H1 (cell line): ENCODE measurements at regions not wholly inside any gene's neighbourhood (a gene's known extent, or its start where the extent isn't known, plus 50 kb on each side); places are given as distances from the start of the nearest gene placed in this dataset.

Experiments used
- CTCF ChIA-PET: fragments of 300-600 bp; sonication (Branson Sonifier 250); formaldehyde crosslinking; loops from one replicate; lab custom pipeline; 2021; ENCODE audit not compliant: partially characterized antibody; lab: Charles Lee
- POLR2A ChIA-PET: fragments of 300-600 bp; sonication (Branson Sonifier 250); formaldehyde crosslinking; loops from one replicate; lab custom pipeline; 2021; ENCODE audit warnings: inconsistent platforms; ENCODE audit not compliant: partially characterized antibody; lab: Charles Lee
- DNase-seq, 2 experiments: peaks; one replicate each; pipeline versions ENCODE4 v3.0.0 to v3.0.0-alpha.2; 2010 to 2022; ENCODE audit warnings: low spot score in 2 of 2, low read depth in 1 of 2, mixed read lengths in 1 of 2
- FAIRE-seq: peaks from 2 replicates; lab custom pipeline; 2011; peaks lifted over from hg19 to GRCh38; lab: Jason Lieb, UNC
- H2AFZ ChIP-seq: 2 replicates; pipeline ENCODE4 v1.8.1; 2012; ENCODE audit warnings: low read length, inconsistent platforms
- H2AK5ac ChIP-seq: 2 replicates; pipeline ENCODE4 v1.6.1; 2013; ENCODE audit warnings: low read depth, low read length
- H2BK120ac ChIP-seq: replicated peaks from 2 replicates; pipeline ENCODE3; 2013; ENCODE audit warnings: low read depth, low read length, inconsistent platforms
- H2BK12ac ChIP-seq: 2 replicates; pipeline ENCODE4 v1.6.1; 2013; ENCODE audit warnings: low read depth, low read length
- H2BK15ac ChIP-seq: 2 replicates; pipeline ENCODE4 v1.6.1; 2013; ENCODE audit warnings: low read length
- H2BK20ac ChIP-seq: 2 replicates; pipeline ENCODE4 v1.6.1; 2013; ENCODE audit warnings: low read length
- H2BK5ac ChIP-seq: 2 replicates; pipeline ENCODE4 v1.6.1; 2013; ENCODE audit warnings: low read depth, low read length
- H3K14ac ChIP-seq: 2 replicates; pipeline ENCODE4 v1.6.1; 2013; ENCODE audit warnings: inconsistent platforms; ENCODE audit not compliant: insufficient read length
- H3K18ac ChIP-seq: 2 replicates; pipeline ENCODE4 v1.6.1; 2013; ENCODE audit warnings: low read length; ENCODE audit errors: extremely low read depth
- H3K23ac ChIP-seq: 2 replicates; pipeline ENCODE4 v1.6.1; 2013; ENCODE audit warnings: inconsistent platforms; ENCODE audit not compliant: insufficient read length
- H3K23me2 ChIP-seq: 2 replicates; pipeline ENCODE4 v1.6.1; 2013; ENCODE audit warnings: low read depth, low read length
- H3K27ac ChIP-seq: 2 replicates; pipeline ENCODE4 v1.6.1; 2011; ENCODE audit warnings: low read depth, low read length, inconsistent platforms
- H3K27me3 ChIP-seq, 4 experiments: replicated peaks in 1 of 4; 1 replicate in 1 of 4; 2 replicates in 3 of 4; pipeline versions ENCODE4 v1.6.1 to v1.8.1; 2011 to 2013; ENCODE audit warnings: low read length in 3 of 4, mild to moderate bottlenecking in 3 of 4, inconsistent platforms in 2 of 4, mixed read lengths in 2 of 4, moderate library complexity in 1 of 4; ENCODE audit not compliant: control insufficient read depth in 3 of 4, insufficient read depth in 3 of 4; ENCODE audit errors: extremely low read depth in 1 of 4
- H3K36me3 ChIP-seq, 4 experiments: 2 replicates each; pipeline versions ENCODE4 v1.6.1 to v1.8.1; 2011 to 2013; ENCODE audit warnings: mild to moderate bottlenecking in 4 of 4, low read length in 3 of 4, moderate library complexity in 2 of 4, control low read depth in 1 of 4, inconsistent platforms in 1 of 4; ENCODE audit not compliant: insufficient read depth in 4 of 4, control insufficient read depth in 2 of 4
- H3K4ac ChIP-seq: replicated peaks from 2 replicates; pipeline ENCODE3; 2013; ENCODE audit warnings: low read length, low read depth, mixed read lengths, inconsistent platforms; ENCODE audit not compliant: insufficient read length
- H3K4me1 ChIP-seq, 4 experiments: replicated peaks in 1 of 4; 1 replicate in 1 of 4; 2 replicates in 3 of 4; pipeline versions ENCODE4 v1.6.1 to v1.8.1; 2011 to 2013; ENCODE audit warnings: low read length in 3 of 4, inconsistent platforms in 2 of 4, mixed read lengths in 1 of 4; ENCODE audit not compliant: insufficient read depth in 4 of 4, control insufficient read depth in 3 of 4
- H3K4me2 ChIP-seq, 2 experiments: 2 replicates each; pipeline versions ENCODE4 v1.6.1 to v1.8.1; 2011 to 2013; ENCODE audit warnings: low read depth in 2 of 2, low read length in 2 of 2, control low read depth in 1 of 2, inconsistent platforms in 1 of 2, mild to moderate bottlenecking in 1 of 2; ENCODE audit not compliant: insufficient read depth in 1 of 2
- H3K4me3 ChIP-seq, 4 experiments: fragments of 200-600, 300-600 bp in 1 of 4; sonication (generic), shearing (Covaris generic), sonication (Bioruptor Twin) in 1 of 4; 2 replicates each; pipeline versions ENCODE4 v1.5.1 to v1.8.1; 2011 to 2016; ENCODE audit warnings: low read length in 4 of 4, low read depth in 3 of 4, control low read depth in 2 of 4, inconsistent platforms in 2 of 4, mild to moderate bottlenecking in 2 of 4, mixed read lengths in 1 of 4, moderate library complexity in 1 of 4; ENCODE audit not compliant: insufficient read depth in 2 of 4; ENCODE audit errors: extremely low read depth in 1 of 4
- H3K56ac ChIP-seq: replicated peaks from 2 replicates; pipeline ENCODE3; 2013; ENCODE audit warnings: low read depth, mild to moderate bottlenecking, mixed read lengths, low read length, inconsistent platforms; ENCODE audit not compliant: insufficient read length
- H3K79me1 ChIP-seq: 2 replicates; pipeline ENCODE4 v1.6.1; 2013; ENCODE audit warnings: low read depth, low read length, control low read depth
- H3K79me2 ChIP-seq, 2 experiments: 2 replicates each; pipeline versions ENCODE4 v1.6.1 to v1.8.1; 2012 to 2013; ENCODE audit warnings: low read length in 2 of 2, mild to moderate bottlenecking in 2 of 2, inconsistent platforms in 1 of 2; ENCODE audit not compliant: insufficient read depth in 2 of 2, control insufficient read depth in 1 of 2
- H3K9ac ChIP-seq, 4 experiments: replicated peaks in 1 of 4; 1 replicate in 1 of 4; 2 replicates in 3 of 4; pipeline versions ENCODE4 v1.6.1 to v1.8.1; 2011 to 2013; ENCODE audit warnings: low read depth in 3 of 4, low read length in 3 of 4, control low read depth in 2 of 4, mild to moderate bottlenecking in 2 of 4, moderate library complexity in 2 of 4, inconsistent platforms in 1 of 4; ENCODE audit errors: extremely low read depth in 1 of 4
- H3K9me3 ChIP-seq, 2 experiments: 2 replicates each; pipeline versions ENCODE4 v1.6.1 to v1.8.1; 2012 to 2013; ENCODE audit warnings: mild to moderate bottlenecking in 2 of 2, moderate library complexity in 2 of 2, control low read depth in 1 of 2, inconsistent platforms in 1 of 2, low read depth in 1 of 2, low read length in 1 of 2, mixed read lengths in 1 of 2; ENCODE audit not compliant: insufficient read depth in 2 of 2
- H4K20me1 ChIP-seq, 2 experiments: replicated peaks in 1 of 2; 2 replicates each; pipeline versions ENCODE3 to v1.8.1; 2011 to 2013; ENCODE audit warnings: inconsistent platforms in 2 of 2, low read length in 2 of 2, mild to moderate bottlenecking in 1 of 2; ENCODE audit not compliant: insufficient read depth in 2 of 2, control insufficient read depth in 1 of 2
- H4K5ac ChIP-seq: 2 replicates; pipeline ENCODE4 v1.6.1; 2013; ENCODE audit warnings: low read length, low read depth, mixed read lengths, inconsistent platforms; ENCODE audit not compliant: insufficient read length
- H4K8ac ChIP-seq: 2 replicates; pipeline ENCODE4 v1.8.0; 2013; ENCODE audit warnings: mild to moderate bottlenecking, moderate library complexity, low read length, inconsistent platforms; ENCODE audit not compliant: insufficient read depth; ENCODE audit errors: extremely low read depth
- H4K91ac ChIP-seq: replicated peaks from 2 replicates; pipeline ENCODE3; 2013; ENCODE audit warnings: low read length, mixed read lengths, inconsistent platforms; ENCODE audit not compliant: insufficient read length
- BCL11A ChIP-seq, 2 experiments: IDR thresholded peaks; one replicate each; pipeline ENCODE4 v1.6.1; 2011; ENCODE audit warnings: low read depth in 2 of 2, low read length in 2 of 2, mild to moderate bottlenecking in 2 of 2
- BRCA1 ChIP-seq: IDR thresholded peaks from 2 replicates; pipeline ENCODE4 v1.6.1; 2012; ENCODE audit warnings: low read depth, low read length, improper control_type of control experiment
- EZH2 ChIP-seq: fragments of 200-600 bp; sonication (generic); IDR thresholded peaks from 2 replicates; pipeline ENCODE4 v1.7.1; 2012; ENCODE audit warnings: low read depth, mild to moderate bottlenecking, moderate library complexity, low read length, inconsistent platforms; ENCODE audit not compliant: severe bottlenecking
- GABPA ChIP-seq: IDR thresholded peaks from 2 replicates; pipeline ENCODE4 v1.6.1; 2011; ENCODE audit warnings: mild to moderate bottlenecking, low read length, moderate library complexity, borderline replicate concordance; ENCODE audit not compliant: insufficient read depth
- HDAC6 ChIP-seq: IDR thresholded peaks from one replicate; pipeline ENCODE4 v1.7.1; 2012; ENCODE audit warnings: low read depth, mild to moderate bottlenecking, inconsistent platforms, low read length, moderate library complexity
- KDM4A ChIP-seq: IDR thresholded peaks from one replicate; pipeline ENCODE4 v1.7.1; 2012; ENCODE audit warnings: low read depth, mild to moderate bottlenecking, moderate library complexity, low read length, inconsistent platforms; ENCODE audit not compliant: severe bottlenecking
- SAP30 ChIP-seq: fragments of 300-600 bp; sonication (generic); IDR thresholded peaks from 2 replicates; pipeline ENCODE4 v1.7.1; 2012; ENCODE audit warnings: low read length, moderate library complexity, mild to moderate bottlenecking, inconsistent platforms; ENCODE audit not compliant: insufficient read depth, insufficient replicate concordance
- SUZ12 ChIP-seq: fragments of 200-600 bp; sonication (generic); IDR thresholded peaks from 2 replicates; pipeline ENCODE4 v1.6.1; 2012; ENCODE audit warnings: mild to moderate bottlenecking, inconsistent platforms, low read length, moderate library complexity, mixed read lengths
- WGBS, 2 experiments: shearing (Covaris generic) in 1 of 2; methylation state at CpG; one replicate each; pipeline versions ENCODE4 v1.1.6 to v1.1.7; 2013 to 2015; ENCODE audit warnings: low lambda C conversion rate in 2 of 2, mixed read lengths in 2 of 2, inconsistent platforms in 1 of 2, low coverage in 1 of 2, missing lambda C conversion rate in 1 of 2; ENCODE audit not compliant: insufficient replicate concordance in 2 of 2, insufficient coverage in 1 of 2, insufficient read length in 1 of 2; ENCODE audit errors: extremely low coverage in 1 of 2, missing lambda C conversion rate in 1 of 2; 5-methylcytosine and 5-hydroxymethylcytosine counted together
- TF ChIP-seq, protein P1 (sequence below): IDR thresholded peaks from 2 replicates; pipeline ENCODE4 v1.6.1; 2012; ENCODE audit warnings: inconsistent platforms
- TF ChIP-seq, protein P2 (sequence below): IDR thresholded peaks from 2 replicates; pipeline ENCODE4 v1.6.1; 2012; ENCODE audit warnings: inconsistent platforms

- WGBS, 2 experiments = 89% methylated on average over 4 of the region's 4 CpGs; no CpG with 5 or more reads in 1 of the 2 experiments
- Histone ChIP-seq H3K4me3 (no peak overlapping the region), H4K91ac (no peak overlapping the region), H3K27ac (no peak overlapping the region), H3K4ac (no peak overlapping the region), H3K4me2 (no peak overlapping the region), H3K36me3 (no peaks in the 10 kb centered on the region), H2AFZ (no peak overlapping the region), H3K9me3 (no peaks in the 10 kb centered on the region), H2BK12ac (no peak overlapping the region), H4K8ac (no peak overlapping the region), H4K5ac (no peak overlapping the region), H3K27me3 (no peaks in the 10 kb centered on the region), H3K9ac (no peak overlapping the region), H3K56ac (no peak overlapping the region), H3K4me1 (no peaks in the 10 kb centered on the region), H3K79me2 (no peaks in the 10 kb centered on the region), H3K79me1 (no peaks in the 10 kb centered on the region), H3K14ac (no peak overlapping the region), H2AK5ac (no peak overlapping the region), H2BK5ac (no peak overlapping the region), H2BK20ac (no peak overlapping the region)
- no peak for FAIRE-seq
- CTCF ChIA-PET = interaction anchor here (0.8 kb wide), 1 partner anchor 413 kb away, joined by 5 read pairs; no protein-coding TSS in a partner anchor
- DNase-seq = no peak
- TF ChIP-seq SUZ12 (no peak), KDM4A (no peak), BCL11A (IDR thresholded peaks at IDR 0.05; ENCODE audit: low read depth in 2 of 2, low read length in 2 of 2) (no peak), SAP30 (no peak), BRCA1 (no peak), EZH2 (no peak), GABPA (no peak), HDAC6 (no peak)
- TF ChIP-seq, protein P1, sequence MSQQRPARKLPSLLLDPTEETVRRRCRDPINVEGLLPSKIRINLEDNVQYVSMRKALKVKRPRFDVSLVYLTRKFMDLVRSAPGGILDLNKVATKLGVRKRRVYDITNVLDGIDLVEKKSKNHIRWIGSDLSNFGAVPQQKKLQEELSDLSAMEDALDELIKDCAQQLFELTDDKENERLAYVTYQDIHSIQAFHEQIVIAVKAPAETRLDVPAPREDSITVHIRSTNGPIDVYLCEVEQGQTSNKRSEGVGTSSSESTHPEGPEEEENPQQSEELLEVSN = no peak
- TF ChIP-seq, protein P2, sequence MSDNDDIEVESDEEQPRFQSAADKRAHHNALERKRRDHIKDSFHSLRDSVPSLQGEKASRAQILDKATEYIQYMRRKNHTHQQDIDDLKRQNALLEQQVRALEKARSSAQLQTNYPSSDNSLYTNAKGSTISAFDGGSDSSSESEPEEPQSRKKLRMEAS = no peak
- TF ChIP-seq, all 59 proteins: peak for 0
- Histone ChIP-seq H3K23ac (no peak overlapping the region), H3K23me2 (no peaks in the 10 kb centered on the region; the same call in 1 of the 2 replicates), H4K20me1 (no peaks in the 10 kb centered on the region), H2BK15ac (no peak overlapping the region), H2BK120ac (no peak overlapping the region), H3K18ac (no peak overlapping the region)
- POLR2A ChIA-PET = no interaction called here
These were observed 336.7 kb downstream of the GJA1 start for GRCh38 chr6:121771937-121772720.
